ENCODE measurements at regions not wholly inside any gene's neighbourhood (a gene's known extent, or its start where the extent isn't known, plus 50 kb on each side); places are given as distances from the start of the nearest gene placed in this dataset.

DNA sequence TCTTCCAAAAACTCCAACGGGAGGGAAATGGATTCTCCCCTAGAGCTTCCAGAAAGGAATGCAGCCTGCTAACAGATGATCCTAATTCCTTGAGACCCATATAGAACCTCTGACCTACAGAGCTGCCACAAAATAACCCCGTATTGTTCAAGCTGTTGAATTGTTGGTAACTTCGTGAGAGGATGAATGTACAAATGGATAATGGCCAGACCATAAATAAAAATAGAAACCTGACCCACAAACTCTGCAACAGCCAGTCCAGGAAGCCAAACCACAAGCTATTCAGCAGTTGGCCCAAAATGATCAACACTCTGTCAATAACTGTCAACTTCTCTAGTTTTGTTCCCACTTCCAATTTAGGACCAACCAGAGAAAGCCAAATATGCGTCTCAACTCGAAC is 414.0 kb upstream of the ZNF717 start:
- H3K4me3 ChIP-seq (ENCODE audit: low read depth, low read length) = no peak overlapping the region
- ChIA-PET POLR2A (no interaction called here), CTCF (no interaction called here)
- DNase-seq (ENCODE audit: low read depth, low spot score) = no peak
- no peak for TF ChIP-seq CTCF (IDR thresholded peaks at IDR 0.05; ENCODE audit: insufficient read depth, low read length, missing control alignments)

DNA sequence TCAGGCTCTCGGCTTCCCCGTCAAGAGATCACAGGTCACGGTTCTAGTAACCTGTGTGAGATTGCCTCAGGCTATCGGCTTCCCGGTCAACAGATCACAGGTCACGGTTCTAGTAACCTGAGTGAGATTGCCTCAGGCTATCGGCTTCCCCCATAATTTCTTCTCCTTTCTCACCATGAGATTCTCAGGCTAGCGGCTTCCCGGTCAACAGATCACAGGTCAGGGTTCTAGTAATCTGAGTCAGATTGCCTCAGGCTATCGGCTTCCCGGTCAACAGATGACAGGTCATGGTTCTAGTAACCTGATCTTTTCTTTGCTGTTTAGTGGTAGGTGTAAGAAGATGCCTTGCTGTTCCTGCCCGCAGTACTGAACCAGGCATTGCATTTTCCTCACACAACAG is 418.2 kb upstream of the ZNF717 start:
- H3K4me3 ChIP-seq (ENCODE audit: low read depth, low read length) = no peak overlapping the region
- TF ChIP-seq CTCF (IDR thresholded peaks at IDR 0.05; ENCODE audit: insufficient read depth, low read length, missing control alignments) = no peak
- ChIA-PET POLR2A (no interaction called here), CTCF (no interaction called here)
- DNase-seq (ENCODE audit: low read depth, low spot score) = no peak

DNA sequence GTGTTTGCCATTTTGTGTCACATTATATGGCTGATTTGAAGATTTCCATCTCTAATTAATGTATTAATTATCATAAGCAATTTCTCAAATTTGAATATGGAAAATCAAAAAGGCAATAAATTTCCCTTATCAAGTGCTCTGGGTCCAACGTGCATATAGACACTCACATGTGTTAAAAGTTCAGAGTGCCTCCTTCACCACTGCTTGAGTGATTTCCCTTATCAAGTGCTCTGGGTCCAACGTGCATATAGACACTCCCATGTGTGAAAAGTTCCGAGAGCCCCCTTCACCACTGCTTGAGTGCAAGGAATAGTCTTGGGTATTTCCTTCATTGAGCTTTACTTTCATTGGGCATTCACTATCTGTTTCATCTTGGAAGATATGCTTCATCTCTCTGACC is 421.0 kb upstream of the ZNF717 start:
- ChIA-PET POLR2A (no interaction called here), CTCF (no interaction called here)
- no peak for TF ChIP-seq CTCF (IDR thresholded peaks at IDR 0.05; ENCODE audit: insufficient read depth, low read length, missing control alignments)
- DNase-seq (ENCODE audit: low read depth, low spot score) = no peak
- H3K4me3 ChIP-seq (ENCODE audit: low read depth, low read length) = no peak overlapping the region

- CTCF ChIA-PET = no interaction called here
- H3K4me3 ChIP-seq (ENCODE audit: low read depth, low read length) = no peak overlapping the region
- no peak for TF ChIP-seq CTCF (IDR thresholded peaks at IDR 0.05; ENCODE audit: insufficient read depth, low read length, missing control alignments)
- DNase-seq (ENCODE audit: low read depth, low spot score) = no peak
- POLR2A ChIA-PET = no interaction called here
Measured at GRCh38 chr3:76212679-76213078, 427.3 kb upstream of the ZNF717 start.

GRCh38 chr3:76222201-76222600 is 436.9 kb upstream of the ZNF717 start:
- no peak for DNase-seq (ENCODE audit: low read depth, low spot score)
- no peak for TF ChIP-seq CTCF (IDR thresholded peaks at IDR 0.05; ENCODE audit: insufficient read depth, low read length, missing control alignments)
- no peak overlapping the region for H3K4me3 ChIP-seq (ENCODE audit: low read depth, low read length)
- ChIA-PET POLR2A (no interaction called here), CTCF (no interaction called here)

GRCh38 chr3:76231258-76231657 is 445.9 kb upstream of the ZNF717 start:
- TF ChIP-seq CTCF (IDR thresholded peaks at IDR 0.05; ENCODE audit: insufficient read depth, low read length, missing control alignments) = no peak
- no peak overlapping the region for H3K4me3 ChIP-seq (ENCODE audit: low read depth, low read length)
- POLR2A ChIA-PET = no interaction called here
- CTCF ChIA-PET = no interaction called here
- no peak for DNase-seq (ENCODE audit: low read depth, low spot score)

Measured in AG04449 (cell line).